SK-N-SH (cell line): ENCODE measurements at regions not wholly inside any gene's neighbourhood (a gene's known extent, or its start where the extent isn't known, plus 50 kb on each side); places are given as distances from the start of the nearest gene placed in this dataset.

Experiments used
- CTCF ChIA-PET: fragments of 300-600, 350-600 bp; formaldehyde crosslinking; extraction: SDS; loops from one replicate; lab custom pipeline; 2021; lab: Yijun Ruan, JAX
- POLR2A ChIA-PET: fragments of 350-600 bp; sonication (Branson Sonifier 250); formaldehyde crosslinking; extraction: SDS; loops from one replicate; lab custom pipeline; 2020; ENCODE audit warnings: antibody characterized with exemption, inconsistent platforms; lab: Yijun Ruan, JAX
- DNase-seq: peaks from one replicate; pipeline ENCODE4 v3.0.0; 2012
- H2AFZ ChIP-seq: fragments of 200-600 bp; sonication (generic); 2 replicates; pipeline ENCODE4 v1.8.1; 2016; ENCODE audit warnings: antibody characterized with exemption, mild to moderate bottlenecking, low read depth
- H3F3A ChIP-seq: fragments of 200-600 bp; sonication (generic); replicated peaks from 2 replicates; pipeline ENCODE3; 2016; ENCODE audit warnings: antibody characterized with exemption, mild to moderate bottlenecking; ENCODE audit not compliant: insufficient read depth
- H3K27ac ChIP-seq, 2 experiments: fragments of 200-500 bp in 1 of 2; fragments of 200-600 bp in 1 of 2; sonication (Bioruptor generic) in 1 of 2; sonication (generic), shearing (Covaris generic) in 1 of 2; 2 replicates each; pipeline versions ENCODE4 v1.5.1 to v1.6.1; 2014 to 2016; ENCODE audit warnings: low read depth in 2 of 2, inconsistent platforms in 1 of 2, low read length in 1 of 2, mild to moderate bottlenecking in 1 of 2, mixed read lengths in 1 of 2
- H3K27me3 ChIP-seq: fragments of 200-600 bp; sonication (generic), shearing (Covaris generic); 2 replicates; pipeline ENCODE4 v1.6.1; 2016; ENCODE audit warnings: mixed run types; ENCODE audit not compliant: insufficient read depth
- H3K36me3 ChIP-seq, 2 experiments: fragments of 200-500 bp in 1 of 2; fragments of 200-600 bp in 1 of 2; sonication (Bioruptor generic) in 1 of 2; sonication (generic) in 1 of 2; replicated peaks in 1 of 2; 2 replicates each; pipeline versions ENCODE3 to v1.5.1; 2014 to 2016; ENCODE audit warnings: low read length in 1 of 2, mild to moderate bottlenecking in 1 of 2; ENCODE audit not compliant: insufficient read depth in 2 of 2, control insufficient read depth in 1 of 2
- H3K4me1 ChIP-seq, 2 experiments: fragments of 200-500 bp in 1 of 2; fragments of 200-600 bp in 1 of 2; sonication (Bioruptor generic) in 1 of 2; sonication (generic), shearing (Covaris generic) in 1 of 2; 2 replicates each; pipeline versions ENCODE4 v1.5.1 to v1.6.1; 2014 to 2016; ENCODE audit warnings: low read depth in 1 of 2, low read length in 1 of 2, mixed run types in 1 of 2; ENCODE audit not compliant: insufficient read depth in 2 of 2, control insufficient read depth in 1 of 2
- H3K4me2 ChIP-seq: fragments of 200-600 bp; sonication (generic), shearing (Covaris generic); 2 replicates; pipeline ENCODE4 v1.6.1; 2017; ENCODE audit warnings: mixed run types
- H3K4me3 ChIP-seq, 2 experiments: fragments of 200-500 bp in 1 of 2; fragments of 200-600 bp in 1 of 2; sonication (Bioruptor generic) in 1 of 2; sonication (generic), shearing (Covaris generic) in 1 of 2; 2 replicates each; pipeline versions ENCODE4 v1.5.1 to v1.8.1; 2014 to 2016; ENCODE audit warnings: low read depth in 2 of 2, inconsistent platforms in 1 of 2, low read length in 1 of 2, mild to moderate bottlenecking in 1 of 2, mixed read lengths in 1 of 2, moderate library complexity in 1 of 2
- H3K79me2 ChIP-seq: fragments of 200-600 bp; sonication (generic); 2 replicates; pipeline ENCODE4 v1.8.1; 2017; ENCODE audit warnings: mild to moderate bottlenecking; ENCODE audit not compliant: insufficient read depth
- H3K9ac ChIP-seq: fragments of 200-600 bp; sonication (generic); 2 replicates; pipeline ENCODE4 v1.6.1; 2017; ENCODE audit warnings: mixed run types
- H3K9me2 ChIP-seq: fragments of 200-600 bp; sonication (generic); 2 replicates; pipeline ENCODE4 v1.6.1; 2017; ENCODE audit warnings: mixed run types
- H3K9me3 ChIP-seq: fragments of 200-600 bp; sonication (generic); 2 replicates; pipeline ENCODE4 v1.6.1; 2017; ENCODE audit warnings: mixed run types, mild to moderate bottlenecking, moderate library complexity
- H4K20me1 ChIP-seq: fragments of 200-600 bp; sonication (generic); 2 replicates; pipeline ENCODE4 v1.6.1; 2017; ENCODE audit warnings: mild to moderate bottlenecking, mixed run types; ENCODE audit not compliant: insufficient read depth
- CHD2 ChIP-seq: fragments of 150-350 bp; IDR thresholded peaks from 2 replicates; pipeline ENCODE4 v1.6.1; 2018; ENCODE audit warnings: low read length; ENCODE audit not compliant: partially characterized antibody
- ELF1 ChIP-seq: IDR thresholded peaks from 2 replicates; pipeline ENCODE4 v1.4.0; 2012
- EP300 ChIP-seq, 2 experiments: IDR thresholded peaks; 2 replicates each; pipeline versions ENCODE4 v1.4.0 to v1.6.1; 2012; ENCODE audit warnings: borderline replicate concordance in 1 of 2, low read depth in 1 of 2, low read length in 1 of 2
- FOSL2 ChIP-seq: IDR thresholded peaks from 2 replicates; pipeline ENCODE4 v1.4.0; 2012; ENCODE audit warnings: low read depth, mild to moderate bottlenecking, moderate library complexity, borderline replicate concordance
- FOXJ3 ChIP-seq: sonication (generic); formaldehyde crosslinking; IDR thresholded peaks from 2 replicates; pipeline ENCODE4 v1.5.1; 2020; ENCODE audit warnings: mild to moderate bottlenecking, missing genetic modification reagents
- FOXM1 ChIP-seq: IDR thresholded peaks from 2 replicates; pipeline ENCODE4 v1.4.0; 2012; ENCODE audit warnings: low read depth, mild to moderate bottlenecking
- GABPA ChIP-seq: IDR thresholded peaks from 2 replicates; pipeline ENCODE4 v1.4.0; 2012; ENCODE audit warnings: low read depth, mild to moderate bottlenecking
- GATA2 ChIP-seq: sonication (generic); formaldehyde crosslinking; IDR thresholded peaks from 2 replicates; pipeline ENCODE4 v1.5.0; 2020; ENCODE audit warnings: mild to moderate bottlenecking, missing genetic modification reagents
- NFIC ChIP-seq: IDR thresholded peaks from 2 replicates; pipeline ENCODE4 v1.4.0; 2012; ENCODE audit warnings: borderline replicate concordance
- SIN3A ChIP-seq: IDR thresholded peaks from 2 replicates; pipeline ENCODE4 v1.6.1; 2012; ENCODE audit warnings: low read depth, mild to moderate bottlenecking, low read length, moderate library complexity, borderline replicate concordance
- SMC3 ChIP-seq: IDR thresholded peaks from 2 replicates; pipeline ENCODE4 v1.6.1; 2012; ENCODE audit warnings: low read depth, low read length, improper control_type of control experiment
- WGBS: methylation state at CpG from one replicate; pipeline ENCODE4 v1.1.6; 2017; ENCODE audit warnings: low lambda C conversion rate; 5-methylcytosine and 5-hydroxymethylcytosine counted together
- TF ChIP-seq, protein P1 (sequence below): fragments of 150-350 bp; IDR thresholded peaks from 2 replicates; pipeline ENCODE4 v1.6.1; 2017; ENCODE audit warnings: antibody characterized with exemption, low read length, low read depth, borderline replicate concordance
- TF ChIP-seq, protein P2 (sequence below): IDR thresholded peaks from 2 replicates; pipeline ENCODE4; 2012

DNA sequence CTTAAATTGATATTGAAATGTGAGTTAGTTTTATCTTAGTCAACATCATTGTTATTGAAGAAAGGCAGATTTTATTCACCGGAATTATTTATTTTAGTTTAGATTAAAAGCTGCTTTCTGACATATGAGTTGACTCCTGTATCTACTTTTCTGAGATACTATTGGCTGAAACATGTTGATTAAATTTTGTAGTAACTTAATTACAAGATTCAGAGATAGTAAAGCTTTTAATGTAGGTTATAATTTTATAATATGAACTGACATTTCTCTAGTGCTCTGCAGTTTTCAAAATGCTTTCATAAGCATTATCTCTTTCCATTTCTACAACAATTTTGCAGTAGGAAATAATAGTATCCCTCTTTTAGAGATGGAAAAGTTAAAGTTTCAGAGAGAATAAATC lies 616.0 kb downstream of the USP25 start:
- H3F3A ChIP-seq = no peaks in the 10 kb centered on the region
- no peaks in the 10 kb centered on the region for H4K20me1 ChIP-seq
- no peak overlapping the region for H2AFZ ChIP-seq
- H3K4me2 ChIP-seq = no peak overlapping the region
- CTCF ChIA-PET = interaction anchor here (0.9 kb wide), 1 partner anchor 16 kb away, joined by 3 read pairs; no protein-coding TSS in a partner anchor
- WGBS = 12% methylated on average over 1 of the region's 1 CpG
- no peaks in the 10 kb centered on the region for H3K27me3 ChIP-seq
- H3K9me3 ChIP-seq = no peaks in the 10 kb centered on the region
- no peak overlapping the region for H3K27ac ChIP-seq
- peak; percentile 16 for DNase-seq
- no peaks in the 10 kb centered on the region for H3K9me2 ChIP-seq
- no peaks in the 10 kb centered on the region; a peak in 1 of 4 replicates for H3K4me1 ChIP-seq
- no peaks in the 10 kb centered on the region for H3K36me3 ChIP-seq
- H3K4me3 ChIP-seq = no peak overlapping the region
- H3K9ac ChIP-seq = no peak overlapping the region
- H3K79me2 ChIP-seq = no peaks in the 10 kb centered on the region
- POLR2A ChIA-PET = no interaction called here
- TF ChIP-seq GABPA (no peak), FOXM1 (no peak), SMC3 (no peak), GATA2 (CRISPR knock-in tag) (peak; percentile 50), FOSL2 (no peak), EP300 (IDR thresholded peaks at IDR 0.05; ENCODE audit: borderline replicate concordance in 1 of 2, low read depth in 1 of 2, low read length in 1 of 2) (peak in 1 of 2 experiments; percentile 52; a peak in 2 of 4 replicates)
- TF ChIP-seq, protein P1, sequence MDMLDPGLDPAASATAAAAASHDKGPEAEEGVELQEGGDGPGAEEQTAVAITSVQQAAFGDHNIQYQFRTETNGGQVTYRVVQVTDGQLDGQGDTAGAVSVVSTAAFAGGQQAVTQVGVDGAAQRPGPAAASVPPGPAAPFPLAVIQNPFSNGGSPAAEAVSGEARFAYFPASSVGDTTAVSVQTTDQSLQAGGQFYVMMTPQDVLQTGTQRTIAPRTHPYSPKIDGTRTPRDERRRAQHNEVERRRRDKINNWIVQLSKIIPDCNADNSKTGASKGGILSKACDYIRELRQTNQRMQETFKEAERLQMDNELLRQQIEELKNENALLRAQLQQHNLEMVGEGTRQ = no peak
- TF ChIP-seq, all 33 proteins: peak for 2

DNA sequence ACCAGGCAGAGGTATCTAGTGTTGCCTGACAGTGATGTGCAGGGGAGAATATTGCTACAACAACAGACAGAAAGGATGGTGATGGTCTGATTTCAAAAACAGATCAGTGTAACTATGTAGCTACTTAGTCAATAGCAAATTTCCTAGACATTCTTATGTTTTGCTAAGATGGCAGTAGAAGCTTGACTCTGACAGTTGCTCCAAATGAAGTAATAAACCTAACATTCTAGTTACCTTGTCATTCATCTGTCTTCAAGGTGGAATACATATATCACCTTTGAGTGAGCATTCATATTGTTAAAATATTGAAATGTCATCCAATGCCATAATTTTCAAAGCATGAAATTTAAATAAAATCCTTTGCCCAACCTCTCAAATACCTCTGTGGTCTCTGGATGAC lies 617.4 kb downstream of the USP25 start:
- POLR2A ChIA-PET = no interaction called here
- no peak overlapping the region for H2AFZ ChIP-seq
- H3K9me3 ChIP-seq = no peaks in the 10 kb centered on the region
- no peaks in the 10 kb centered on the region for H3K9me2 ChIP-seq
- CTCF ChIA-PET = interaction anchor here (1.2 kb wide), 1 partner anchor 16 kb away, joined by 3 read pairs; no protein-coding TSS in a partner anchor
- no peak for DNase-seq
- H3K79me2 ChIP-seq = no peaks in the 10 kb centered on the region
- no peaks in the 10 kb centered on the region for H3K36me3 ChIP-seq
- H3K9ac ChIP-seq = no peak overlapping the region
- TF ChIP-seq FOXJ3 (no peak), ELF1 (no peak), SIN3A (no peak), EP300 (IDR thresholded peaks at IDR 0.05; ENCODE audit: borderline replicate concordance in 1 of 2, low read depth in 1 of 2, low read length in 1 of 2) (no peak), FOSL2 (no peak), CHD2 (no peak), NFIC (no peak)
- TF ChIP-seq, protein P1 = no peak
- TF ChIP-seq, protein P2, sequence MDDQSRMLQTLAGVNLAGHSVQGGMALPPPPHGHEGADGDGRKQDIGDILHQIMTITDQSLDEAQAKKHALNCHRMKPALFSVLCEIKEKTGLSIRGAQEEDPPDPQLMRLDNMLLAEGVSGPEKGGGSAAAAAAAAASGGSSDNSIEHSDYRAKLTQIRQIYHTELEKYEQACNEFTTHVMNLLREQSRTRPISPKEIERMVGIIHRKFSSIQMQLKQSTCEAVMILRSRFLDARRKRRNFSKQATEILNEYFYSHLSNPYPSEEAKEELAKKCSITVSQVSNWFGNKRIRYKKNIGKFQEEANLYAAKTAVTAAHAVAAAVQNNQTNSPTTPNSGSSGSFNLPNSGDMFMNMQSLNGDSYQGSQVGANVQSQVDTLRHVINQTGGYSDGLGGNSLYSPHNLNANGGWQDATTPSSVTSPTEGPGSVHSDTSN = no peak
- no peak overlapping the region for H3K27ac ChIP-seq
- no peaks in the 10 kb centered on the region for H4K20me1 ChIP-seq
- H3K4me3 ChIP-seq = no peak overlapping the region
- no peaks in the 10 kb centered on the region for H3K27me3 ChIP-seq
- no peak overlapping the region for H3K4me2 ChIP-seq
- H3F3A ChIP-seq = no peaks in the 10 kb centered on the region
- H3K4me1 ChIP-seq = no peaks in the 10 kb centered on the region; a peak in 1 of 4 replicates
